GM23338 (cell line): ENCODE measurements at regions not wholly inside any gene's neighbourhood (a gene's known extent, or its start where the extent isn't known, plus 50 kb on each side); places are given as distances from the start of the nearest gene placed in this dataset.

Experiments
- ATAC-seq: fragments of 200-7000 bp; cut with Tn5 transposase; 3 replicates; pipeline ENCODE4 v1.9.1; 2020
- DNase-seq: peaks from one replicate; pipeline ENCODE4 v3.0.0-alpha.2; 2015; ENCODE audit warnings: low spot score
- H2AFZ ChIP-seq: fragments of 200-600 bp; sonication (generic); 2 replicates; pipeline ENCODE4 v1.8.0; 2016; ENCODE audit warnings: antibody characterized with exemption, mild to moderate bottlenecking, moderate library complexity
- H3F3A ChIP-seq: fragments of 200-600 bp; sonication (generic); replicated peaks from 2 replicates; pipeline ENCODE4 v1.8.0; 2017; ENCODE audit warnings: antibody characterized with exemption, mixed run types, low read depth
- H3K27ac ChIP-seq: fragments of 200-600 bp; sonication (generic); 2 replicates; pipeline ENCODE4 v1.6.1; 2016; ENCODE audit warnings: low read depth
- H3K27me3 ChIP-seq: fragments of 200-600 bp; sonication (generic); 2 replicates; pipeline ENCODE4 v1.8.0; 2016; ENCODE audit warnings: mild to moderate bottlenecking, mixed run types, moderate library complexity; ENCODE audit not compliant: insufficient read depth
- H3K36me3 ChIP-seq: fragments of 200-600 bp; sonication (generic); 2 replicates; pipeline ENCODE4 v1.8.0; 2016; ENCODE audit warnings: mild to moderate bottlenecking; ENCODE audit not compliant: insufficient read depth
- H3K4me1 ChIP-seq: fragments of 200-600 bp; sonication (generic); 2 replicates; pipeline ENCODE4 v1.8.0; 2016; ENCODE audit warnings: mild to moderate bottlenecking, moderate library complexity; ENCODE audit not compliant: insufficient read depth
- H3K4me2 ChIP-seq: fragments of 200-600 bp; sonication (generic); 2 replicates; pipeline ENCODE4 v1.7.1; 2017; ENCODE audit warnings: mixed run types
- H3K4me3 ChIP-seq: fragments of 200-600 bp; sonication (generic); 2 replicates; pipeline ENCODE4 v1.6.1; 2016; ENCODE audit warnings: mixed run types
- H3K79me2 ChIP-seq: fragments of 200-600 bp; sonication (generic); replicated peaks from 2 replicates; pipeline ENCODE4 v1.8.0; 2017; ENCODE audit warnings: mild to moderate bottlenecking; ENCODE audit not compliant: insufficient read depth
- H3K9me2 ChIP-seq: fragments of 200-600 bp; sonication (generic); 2 replicates; pipeline ENCODE4 v1.8.0; 2017; ENCODE audit not compliant: insufficient read depth
- H4K20me1 ChIP-seq: fragments of 200-600 bp; sonication (generic); replicated peaks from 2 replicates; pipeline ENCODE4 v1.8.0; 2017; ENCODE audit warnings: mild to moderate bottlenecking; ENCODE audit not compliant: insufficient read depth
- H3K27ac Mint-ChIP-seq: 2 replicates; pipeline ENCODE4 v1.8.0; 2020; ENCODE audit warnings: inconsistent platforms, mild to moderate bottlenecking, moderate library complexity, mixed read lengths
- H3K27me3 Mint-ChIP-seq: 3 replicates; pipeline ENCODE4 v1.8.0; 2022; ENCODE audit warnings: low read depth, mild to moderate bottlenecking, moderate library complexity, mixed read lengths, inconsistent platforms; ENCODE audit not compliant: insufficient read depth, poor library complexity
- H3K36me3 Mint-ChIP-seq: 3 replicates; pipeline ENCODE4 v1.8.0; 2021; ENCODE audit warnings: low read depth, mild to moderate bottlenecking, inconsistent platforms, moderate library complexity, mixed read lengths
- H3K4me1 Mint-ChIP-seq: 3 replicates; pipeline ENCODE4 v1.8.0; 2020; ENCODE audit warnings: mild to moderate bottlenecking, inconsistent platforms, mixed read lengths
- H3K4me3 Mint-ChIP-seq: 3 replicates; pipeline ENCODE4 v1.8.0; 2021; ENCODE audit warnings: moderate library complexity, mild to moderate bottlenecking, inconsistent platforms, mixed read lengths
- H3K9me3 Mint-ChIP-seq: 3 replicates; pipeline ENCODE4 v1.8.0; 2020; ENCODE audit warnings: moderate library complexity, mild to moderate bottlenecking, inconsistent platforms, mixed read lengths
- EZH2 ChIP-seq: fragments of 200-600 bp; sonication (generic); IDR thresholded peaks from one replicate; pipeline ENCODE4 v1.8.0; 2017; ENCODE audit warnings: antibody characterized with exemption, mild to moderate bottlenecking, low read depth; ENCODE audit not compliant: unreplicated experiment
- EZH2phosphoT487 ChIP-seq: fragments of 200-600 bp; sonication (generic); IDR thresholded peaks from one replicate; pipeline ENCODE4 v1.8.1; 2018; ENCODE audit warnings: antibody characterized with exemption; ENCODE audit not compliant: unreplicated experiment
- JUNB ChIP-seq: IDR thresholded peaks from one replicate; pipeline ENCODE4 v1.6.1; 2016; ENCODE audit warnings: antibody characterized with exemption; ENCODE audit not compliant: unreplicated experiment
- ZNF114 ChIP-seq: fragments of 250-450 bp; sonication (Bioruptor Pico); IDR thresholded peaks from 2 replicates; pipeline ENCODE4 v1.5.0; 2020; ENCODE audit warnings: mild to moderate bottlenecking, moderate library complexity
- ZNF331 ChIP-seq: fragments of 250-450 bp; sonication (Bioruptor Pico); IDR thresholded peaks from 2 replicates; pipeline ENCODE4 v1.5.0; 2020; ENCODE audit warnings: low read depth, mild to moderate bottlenecking, moderate library complexity
- ZNF462 ChIP-seq: fragments of 250-450 bp; sonication (Bioruptor Pico); IDR thresholded peaks from 2 replicates; pipeline ENCODE4 v1.5.0; 2020; ENCODE audit warnings: mild to moderate bottlenecking, moderate library complexity

GRCh38 chr14:97640031-97640430 lies 842.8 kb downstream of the VRK1 start:
- Histone ChIP-seq H3K4me2 (no peak overlapping the region), H4K20me1 (no peaks in the 10 kb centered on the region), H3K27me3 (no peaks in the 10 kb centered on the region), H3K27ac (no peak overlapping the region), H3K9me2 (peaks cover 9% of the 10 kb centered on the region; the same call in 1 of the 2 replicates), H3K4me3 (no peak overlapping the region), H3K36me3 (no peaks in the 10 kb centered on the region), H3K4me1 (peaks cover 28% of the 10 kb centered on the region), H3F3A (no peaks in the 10 kb centered on the region), H2AFZ (no peak overlapping the region), H3K79me2 (no peaks in the 10 kb centered on the region)
- H3K9me3 Mint-ChIP-seq = no peaks in the 10 kb centered on the region
- peak; percentile 71 for ATAC-seq
- peaks cover 16% of the 10 kb centered on the region for H3K27me3 Mint-ChIP-seq
- TF ChIP-seq EZH2 = no peak
- no peak; the same call in 1 of the 2 replicates for TF ChIP-seq ZNF462
- no peak for TF ChIP-seq EZH2phosphoT487
- TF ChIP-seq ZNF331 (CRISPR knock-in tag) = peak; percentile 85
- no peak for TF ChIP-seq ZNF114 (CRISPR knock-in tag)
- DNase-seq = peak; percentile 88
- no peak overlapping the region for H3K4me3 Mint-ChIP-seq
- H3K27ac Mint-ChIP-seq = no peak overlapping the region
- H3K4me1 Mint-ChIP-seq = peaks cover 56% of the 10 kb centered on the region
- no peaks in the 10 kb centered on the region for H3K36me3 Mint-ChIP-seq

GRCh38 chr14:97641827-97642226 lies 844.6 kb downstream of the VRK1 start:
- peak overlapping the region; percentile 95 for H2AFZ ChIP-seq
- Mint-ChIP-seq H3K27ac (no peak overlapping the region), H3K4me1 (peaks cover 54% of the 10 kb centered on the region)
- TF ChIP-seq ZNF462 (no peak), JUNB (no peak), ZNF331 (CRISPR knock-in tag) (no peak)

More at GRCh38 chr14:97641827-97642226, 844.6 kb downstream of the VRK1 start:
- peaks cover 28% of the 10 kb centered on the region for H3K4me1 ChIP-seq
- H3K27ac ChIP-seq = no peak overlapping the region
- peaks cover 9% of the 10 kb centered on the region; the same call in 1 of the 2 replicates for H3K9me2 ChIP-seq
- Mint-ChIP-seq H3K27me3 (peaks cover 12% of the 10 kb centered on the region), H3K9me3 (no peaks in the 10 kb centered on the region), H3K4me3 (no peak overlapping the region), H3K36me3 (no peaks in the 10 kb centered on the region)
- H3K79me2 ChIP-seq = no peaks in the 10 kb centered on the region
- H3K36me3 ChIP-seq = no peaks in the 10 kb centered on the region
- no peaks in the 10 kb centered on the region for H3F3A ChIP-seq
- H3K27me3 ChIP-seq = no peaks in the 10 kb centered on the region
- no peak overlapping the region for H3K4me2 ChIP-seq
- DNase-seq (no peak), ATAC-seq (no peak)
- H3K4me3 ChIP-seq = no peak overlapping the region
- no peaks in the 10 kb centered on the region for H4K20me1 ChIP-seq
